Liver (tissue), 3 donors: ENCODE measurements at regions not wholly inside any gene's neighbourhood (a gene's known extent, or its start where the extent isn't known, plus 50 kb on each side); places are given as distances from the start of the nearest gene placed in this dataset.

Experiments
- EGR1 ChIP-seq, 2 donors: IDR thresholded peaks; 2 replicates each; pipeline ENCODE4 v1.6.1; 2016 to 2018; ENCODE audit warnings: antibody characterized with exemption in 2 of 2, low read depth in 2 of 2
- FOXA1 ChIP-seq: IDR thresholded peaks from 2 replicates; pipeline ENCODE4 v1.6.1; 2016; ENCODE audit warnings: antibody characterized with exemption
- FOXA2 ChIP-seq: IDR thresholded peaks from 2 replicates; pipeline ENCODE4 v1.6.1; 2016; ENCODE audit warnings: antibody characterized with exemption
- RAD21 ChIP-seq, 2 donors: IDR thresholded peaks; 2 replicates each; pipeline ENCODE4 v1.6.1; 2016; ENCODE audit warnings: antibody characterized with exemption in 2 of 2, mild to moderate bottlenecking in 2 of 2
- SP1 ChIP-seq: IDR thresholded peaks from 2 replicates; pipeline ENCODE4 v1.6.1; 2018; ENCODE audit warnings: antibody characterized with exemption, mild to moderate bottlenecking
- TAF1 ChIP-seq: conservative IDR thresholded peaks from 2 replicates; pipeline ENCODE4 v1.6.1; 2016; ENCODE audit warnings: antibody characterized with exemption, mild to moderate bottlenecking
- YY1 ChIP-seq: IDR thresholded peaks from 2 replicates; pipeline ENCODE4 v1.6.1; 2016; ENCODE audit warnings: antibody characterized with exemption, mild to moderate bottlenecking
- TF ChIP-seq, protein P1 (sequence below): fragments of 150-350 bp; IDR thresholded peaks from 2 replicates; pipeline ENCODE4 v1.5.1; 2017; ENCODE audit warnings: improper control_type of control experiment, low read depth, low read length; ENCODE audit not compliant: missing input control
- TF ChIP-seq, protein P2 (sequence below): IDR thresholded peaks from 2 replicates; pipeline ENCODE4 v1.6.1; 2016; ENCODE audit warnings: antibody characterized with exemption
- TF ChIP-seq, protein P3 (sequence below): IDR thresholded peaks from 2 replicates; pipeline ENCODE4 v1.6.1; 2016; ENCODE audit warnings: antibody characterized with exemption, mild to moderate bottlenecking
- donor health status: healthy.
- donor health status: healthy.

DNA sequence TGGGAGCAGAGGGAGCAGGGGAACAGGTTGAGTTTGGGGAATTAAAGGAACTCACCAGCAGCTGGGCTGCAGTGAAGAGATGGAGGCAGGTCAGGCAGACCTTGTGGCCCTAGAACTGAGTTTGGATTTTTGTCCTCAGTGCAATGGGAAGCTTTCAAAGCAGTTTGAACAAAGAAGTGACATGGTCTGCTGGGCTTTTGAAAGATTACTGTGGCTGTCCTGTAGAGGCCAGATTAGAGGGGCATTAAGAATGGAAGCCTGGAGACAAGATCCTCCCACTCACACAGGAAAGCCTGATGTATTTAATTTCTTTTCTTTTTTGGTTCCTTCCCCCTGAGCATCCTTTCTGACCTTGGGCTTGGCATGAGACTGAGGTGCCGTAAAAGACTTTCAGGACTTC, 118.1 kb upstream of the LHCGR start:
- TF ChIP-seq EGR1 (IDR thresholded peaks at IDR 0.05; ENCODE audit: low read depth in 2 of 2): no peak
- TF ChIP-seq, protein P1, sequence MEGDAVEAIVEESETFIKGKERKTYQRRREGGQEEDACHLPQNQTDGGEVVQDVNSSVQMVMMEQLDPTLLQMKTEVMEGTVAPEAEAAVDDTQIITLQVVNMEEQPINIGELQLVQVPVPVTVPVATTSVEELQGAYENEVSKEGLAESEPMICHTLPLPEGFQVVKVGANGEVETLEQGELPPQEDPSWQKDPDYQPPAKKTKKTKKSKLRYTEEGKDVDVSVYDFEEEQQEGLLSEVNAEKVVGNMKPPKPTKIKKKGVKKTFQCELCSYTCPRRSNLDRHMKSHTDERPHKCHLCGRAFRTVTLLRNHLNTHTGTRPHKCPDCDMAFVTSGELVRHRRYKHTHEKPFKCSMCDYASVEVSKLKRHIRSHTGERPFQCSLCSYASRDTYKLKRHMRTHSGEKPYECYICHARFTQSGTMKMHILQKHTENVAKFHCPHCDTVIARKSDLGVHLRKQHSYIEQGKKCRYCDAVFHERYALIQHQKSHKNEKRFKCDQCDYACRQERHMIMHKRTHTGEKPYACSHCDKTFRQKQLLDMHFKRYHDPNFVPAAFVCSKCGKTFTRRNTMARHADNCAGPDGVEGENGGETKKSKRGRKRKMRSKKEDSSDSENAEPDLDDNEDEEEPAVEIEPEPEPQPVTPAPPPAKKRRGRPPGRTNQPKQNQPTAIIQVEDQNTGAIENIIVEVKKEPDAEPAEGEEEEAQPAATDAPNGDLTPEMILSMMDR: no peak
- no peak for TF ChIP-seq TAF1
- TF ChIP-seq, protein P2, sequence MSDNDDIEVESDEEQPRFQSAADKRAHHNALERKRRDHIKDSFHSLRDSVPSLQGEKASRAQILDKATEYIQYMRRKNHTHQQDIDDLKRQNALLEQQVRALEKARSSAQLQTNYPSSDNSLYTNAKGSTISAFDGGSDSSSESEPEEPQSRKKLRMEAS: no peak
- no peak for TF ChIP-seq RAD21 (IDR thresholded peaks at IDR 0.05)
- no peak for TF ChIP-seq SP1
- no peak for TF ChIP-seq FOXA1
- TF ChIP-seq, protein P3, sequence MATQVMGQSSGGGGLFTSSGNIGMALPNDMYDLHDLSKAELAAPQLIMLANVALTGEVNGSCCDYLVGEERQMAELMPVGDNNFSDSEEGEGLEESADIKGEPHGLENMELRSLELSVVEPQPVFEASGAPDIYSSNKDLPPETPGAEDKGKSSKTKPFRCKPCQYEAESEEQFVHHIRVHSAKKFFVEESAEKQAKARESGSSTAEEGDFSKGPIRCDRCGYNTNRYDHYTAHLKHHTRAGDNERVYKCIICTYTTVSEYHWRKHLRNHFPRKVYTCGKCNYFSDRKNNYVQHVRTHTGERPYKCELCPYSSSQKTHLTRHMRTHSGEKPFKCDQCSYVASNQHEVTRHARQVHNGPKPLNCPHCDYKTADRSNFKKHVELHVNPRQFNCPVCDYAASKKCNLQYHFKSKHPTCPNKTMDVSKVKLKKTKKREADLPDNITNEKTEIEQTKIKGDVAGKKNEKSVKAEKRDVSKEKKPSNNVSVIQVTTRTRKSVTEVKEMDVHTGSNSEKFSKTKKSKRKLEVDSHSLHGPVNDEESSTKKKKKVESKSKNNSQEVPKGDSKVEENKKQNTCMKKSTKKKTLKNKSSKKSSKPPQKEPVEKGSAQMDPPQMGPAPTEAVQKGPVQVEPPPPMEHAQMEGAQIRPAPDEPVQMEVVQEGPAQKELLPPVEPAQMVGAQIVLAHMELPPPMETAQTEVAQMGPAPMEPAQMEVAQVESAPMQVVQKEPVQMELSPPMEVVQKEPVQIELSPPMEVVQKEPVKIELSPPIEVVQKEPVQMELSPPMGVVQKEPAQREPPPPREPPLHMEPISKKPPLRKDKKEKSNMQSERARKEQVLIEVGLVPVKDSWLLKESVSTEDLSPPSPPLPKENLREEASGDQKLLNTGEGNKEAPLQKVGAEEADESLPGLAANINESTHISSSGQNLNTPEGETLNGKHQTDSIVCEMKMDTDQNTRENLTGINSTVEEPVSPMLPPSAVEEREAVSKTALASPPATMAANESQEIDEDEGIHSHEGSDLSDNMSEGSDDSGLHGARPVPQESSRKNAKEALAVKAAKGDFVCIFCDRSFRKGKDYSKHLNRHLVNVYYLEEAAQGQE: no peak
- TF ChIP-seq YY1: no peak
- TF ChIP-seq FOXA2: no peak
